Activated CD8-positive, alpha-beta memory T cell treated with anti-CD3 and anti-CD28 coated beads for 48 hours (primary cell): ENCODE measurements at regions not wholly inside any gene's neighbourhood (a gene's known extent, or its start where the extent isn't known, plus 50 kb on each side); places are given as distances from the start of the nearest gene placed in this dataset.

Source experiments
- DNase-seq, 3 experiments: peaks; one replicate each; pipeline ENCODE4 v3.0.0-alpha.2; 2020; ENCODE audit warnings: low read depth in 2 of 3, low spot score in 2 of 3

DNA sequence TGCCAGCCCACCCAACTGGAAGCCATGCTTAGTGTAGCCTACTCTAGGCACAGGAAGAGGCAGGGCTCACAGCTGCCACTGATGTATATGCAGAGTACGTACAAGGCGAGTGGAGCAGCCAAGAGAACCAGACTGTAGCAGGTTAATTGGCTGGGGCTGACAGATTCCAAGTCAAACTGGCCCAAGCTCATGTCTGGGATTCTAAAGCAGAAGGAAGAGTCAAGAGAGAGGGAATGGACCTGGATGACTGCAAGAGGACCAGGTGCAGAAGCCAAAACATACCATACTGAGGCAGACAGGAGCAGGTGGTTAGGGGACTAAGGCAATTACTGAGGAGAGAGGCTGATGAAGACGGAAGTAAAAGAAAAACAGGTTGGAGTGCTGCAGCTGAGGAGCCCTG lies 51.3 kb upstream of the LRRN2 start:
- DNase-seq: no peak

DNA sequence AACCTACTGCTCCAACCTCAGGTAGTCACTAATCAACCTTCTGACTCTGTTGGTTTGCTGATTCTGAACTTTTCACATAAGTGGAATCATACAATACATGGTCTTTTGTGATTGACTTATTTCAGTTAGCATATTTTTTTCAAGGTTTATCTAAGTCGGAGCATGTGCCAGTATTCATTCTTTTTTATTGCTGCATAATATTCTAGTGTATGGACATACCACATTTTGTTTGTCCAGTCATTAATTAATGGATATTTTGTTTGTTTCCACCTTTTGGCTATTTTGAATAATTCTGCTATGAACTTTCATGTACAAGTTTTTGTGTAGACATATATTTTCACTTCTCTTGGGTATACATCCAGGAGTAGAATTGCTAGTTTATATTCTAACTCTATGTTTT lies 53.0 kb upstream of the LRRN2 start:
- no peak for DNase-seq

GRCh38 chr1:204740354-204740753 lies 54.8 kb upstream of the LRRN2 start:
- DNase-seq: no peak

DNA sequence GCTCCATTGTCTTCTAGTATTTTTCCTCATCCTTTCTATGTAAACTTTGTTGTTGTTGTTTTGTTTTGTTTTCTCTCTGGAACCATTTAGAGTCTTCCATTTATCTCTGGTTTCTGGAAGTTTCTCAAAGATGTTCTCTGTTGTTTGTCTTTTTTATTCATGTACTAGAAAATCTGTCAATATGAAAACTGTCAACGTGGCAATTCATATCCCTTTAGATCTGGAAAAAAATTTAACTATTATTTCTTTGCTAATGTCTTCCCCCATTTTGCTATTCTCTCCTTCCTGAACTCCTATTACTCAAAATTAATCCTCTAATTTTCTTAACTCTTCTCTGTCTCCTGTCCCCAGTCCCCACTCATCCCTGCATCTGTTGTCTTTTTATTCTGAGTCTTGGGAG lies 55.9 kb upstream of the LRRN2 start:
- no peak for DNase-seq

DNA sequence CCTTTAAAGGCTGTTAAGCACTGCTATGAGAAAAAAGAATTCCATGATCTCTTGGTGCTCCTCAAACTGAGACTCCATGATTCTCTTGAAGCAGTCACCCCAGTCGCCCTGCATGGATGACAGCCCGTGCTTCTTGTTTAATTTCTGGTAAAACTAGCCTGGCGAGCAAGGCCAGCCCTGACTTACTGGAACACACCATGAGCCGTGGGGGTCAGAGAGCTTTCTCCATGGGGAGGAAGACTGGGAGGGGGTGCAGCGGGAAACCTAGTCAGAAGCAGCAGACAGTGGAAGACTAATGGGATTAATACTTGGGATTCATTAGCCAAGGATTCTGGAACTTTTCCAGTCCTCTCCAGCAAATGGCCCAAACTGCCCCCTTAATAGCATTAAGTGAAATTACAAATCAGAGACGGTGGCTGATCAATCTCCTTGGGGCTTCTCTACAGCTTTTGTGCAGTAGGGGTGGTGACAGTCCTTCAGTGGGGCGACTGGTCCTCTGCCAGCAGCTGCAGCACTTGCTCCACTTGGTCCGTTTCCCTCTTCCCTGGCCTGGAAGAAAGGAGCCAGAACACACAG lies 57.2 kb upstream of the LRRN2 start:
- DNase-seq: no peak

DNA sequence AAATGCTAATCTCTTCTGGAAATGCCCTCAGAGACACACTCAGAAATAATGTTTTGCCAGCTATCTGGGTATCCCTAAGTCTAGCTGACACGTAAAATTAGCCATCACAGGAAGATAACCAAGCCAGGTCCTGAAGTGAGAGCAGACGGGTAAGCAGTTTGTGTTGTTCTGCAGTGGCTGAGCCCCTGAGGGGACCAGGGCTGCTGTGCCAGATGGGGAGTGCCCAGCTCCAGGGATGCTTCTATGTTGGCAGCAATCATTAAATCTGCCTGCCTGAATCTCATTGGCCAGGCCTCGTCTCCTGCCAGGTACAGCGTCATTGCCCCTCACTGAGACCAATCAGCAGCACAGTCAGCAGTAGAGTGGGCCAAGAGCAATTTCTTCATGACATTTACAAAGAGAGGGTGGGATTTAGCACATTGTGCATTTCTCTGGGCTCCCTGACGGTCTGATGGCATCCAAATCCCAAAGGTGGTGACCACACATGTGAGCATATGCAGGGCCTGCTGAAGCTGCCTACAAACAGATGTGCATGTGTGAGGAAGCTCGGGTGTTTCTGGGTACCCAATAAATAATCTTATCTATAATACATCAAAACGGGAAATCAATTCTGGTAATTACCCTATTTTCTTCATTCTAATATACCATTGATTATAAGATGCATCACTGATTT lies 58.7 kb upstream of the LRRN2 start:
- DNase-seq: no peak

DNA sequence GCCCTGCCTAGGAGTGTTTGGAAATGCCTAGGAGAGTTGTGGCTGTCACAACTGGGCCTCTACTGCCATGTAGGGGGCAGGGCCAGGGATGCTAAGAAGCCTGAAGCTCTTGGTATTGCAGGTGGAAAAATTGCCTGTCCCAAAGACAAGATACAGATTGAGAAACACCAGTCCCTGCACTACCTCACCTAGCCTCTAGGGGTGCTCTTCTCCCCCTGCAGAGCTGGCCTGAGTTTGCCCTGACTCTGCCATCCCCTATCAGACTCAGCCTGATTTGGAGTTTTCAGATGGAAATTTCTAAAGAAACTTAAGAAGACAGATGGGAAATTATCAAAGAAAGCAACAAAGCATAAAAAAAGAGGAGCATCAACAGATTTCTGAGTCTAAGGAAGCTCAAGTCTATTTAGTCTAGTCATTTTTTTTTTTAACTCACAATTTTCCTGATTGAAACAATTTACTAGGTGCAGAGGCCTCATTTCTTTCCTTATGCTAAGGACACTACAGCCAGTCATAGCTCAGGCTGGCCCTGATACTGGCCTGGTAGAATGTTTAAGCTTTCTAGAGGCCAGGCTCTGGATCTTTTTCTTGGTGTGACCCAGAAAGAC lies 61.4 kb upstream of the LRRN2 start:
- peak in 1 of 3 experiments; percentile 20 for DNase-seq

- no peak for DNase-seq
Observed at GRCh38 chr1:204751480-204751879, 65.9 kb upstream of the LRRN2 start.

DNA sequence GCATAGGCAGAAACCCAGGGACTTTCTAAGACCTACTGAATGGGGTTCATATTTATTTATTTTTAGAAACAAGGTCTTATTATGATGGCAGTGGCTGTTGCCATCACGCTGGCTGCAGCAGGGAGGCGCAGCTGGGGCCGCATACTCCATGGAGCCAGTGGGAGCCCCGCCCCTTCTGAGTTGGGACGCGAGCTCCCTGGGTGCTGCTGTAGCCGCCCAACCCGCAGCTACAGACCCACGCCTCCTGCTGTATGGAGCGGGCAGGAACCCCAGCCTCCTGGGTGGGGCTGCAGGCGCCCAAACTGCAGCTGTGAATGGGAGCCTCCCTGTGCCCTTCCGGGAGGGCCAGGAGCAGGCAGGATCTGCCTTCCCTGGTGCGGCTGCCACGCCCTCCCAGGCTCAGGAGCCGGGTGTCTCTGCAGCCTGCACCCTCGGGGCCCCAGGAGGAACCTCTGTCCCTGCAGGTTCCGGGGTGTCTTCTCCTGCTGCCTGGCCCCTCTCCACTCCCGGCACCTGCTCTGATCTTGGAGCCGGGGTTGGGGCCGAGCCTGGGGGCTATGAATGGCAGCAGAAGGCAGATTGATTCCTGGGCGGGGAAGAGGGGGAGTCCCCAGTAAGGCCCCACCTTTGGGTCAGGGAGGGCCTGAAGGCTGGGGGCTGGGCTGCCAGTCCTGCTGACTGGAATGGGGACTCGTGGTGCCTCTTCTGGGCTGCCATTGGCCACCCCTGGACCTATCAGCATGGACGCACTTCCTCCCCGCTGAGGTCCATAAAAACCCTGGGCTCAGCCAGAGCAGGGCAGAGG lies 66.5 kb upstream of the LRRN2 start:
- no peak for DNase-seq

DNA sequence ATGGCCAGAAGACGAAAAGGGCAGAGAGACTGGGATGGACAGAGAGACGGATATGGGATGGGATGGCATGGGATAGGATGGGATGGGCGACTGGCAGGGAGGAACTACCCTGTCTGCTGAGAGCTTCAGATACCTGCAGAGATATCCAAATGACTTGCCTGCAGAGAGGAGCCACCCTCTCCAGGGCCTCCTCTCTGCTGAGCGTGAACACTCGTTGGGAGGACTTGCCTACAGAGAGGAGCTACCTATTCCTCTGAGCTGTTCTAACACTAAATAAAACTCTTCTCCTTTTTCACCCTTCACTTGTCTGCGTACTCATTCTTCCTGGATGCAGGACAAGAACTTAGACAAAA lies 67.1 kb upstream of the LRRN2 start:
- no peak for DNase-seq

- DNase-seq: no peak
Observed at GRCh38 chr1:204754821-204755220, 69.3 kb upstream of the LRRN2 start.

GRCh38 chr1:204756349-204756748 lies 70.8 kb upstream of the LRRN2 start:
- no peak for DNase-seq

GRCh38 chr1:204756811-204757210 lies 71.3 kb upstream of the LRRN2 start:
- no peak for DNase-seq

GRCh38 chr1:204758601-204759000 lies 73.1 kb upstream of the LRRN2 start:
- no peak for DNase-seq

GRCh38 chr1:204760350-204760749 lies 74.8 kb upstream of the LRRN2 start:
- no peak for DNase-seq

DNA sequence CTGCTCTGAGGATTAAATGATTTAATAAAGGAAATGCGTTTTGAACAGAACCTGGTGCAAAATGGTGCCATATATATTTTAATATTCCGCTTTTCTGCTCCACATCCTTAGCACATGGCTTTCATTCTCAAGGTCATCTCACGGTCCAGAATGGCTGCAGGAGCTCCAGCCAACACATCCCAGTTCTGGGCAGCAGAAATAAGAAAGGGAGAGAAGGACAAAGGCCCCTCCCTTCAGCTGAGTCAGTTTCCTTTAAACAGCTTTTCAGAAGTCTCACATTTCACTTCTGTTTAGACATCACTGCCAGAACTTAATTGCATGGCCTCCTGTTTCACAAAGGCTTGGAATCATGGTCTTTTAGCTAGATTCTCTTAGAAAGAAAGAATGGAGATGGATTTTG lies 75.2 kb upstream of the LRRN2 start:
- no peak for DNase-seq

- DNase-seq: peak; percentile 25 to 55 (median 37)
Observed at GRCh38 chr1:204763773-204764427, 78.4 kb upstream of the LRRN2 start.

DNA sequence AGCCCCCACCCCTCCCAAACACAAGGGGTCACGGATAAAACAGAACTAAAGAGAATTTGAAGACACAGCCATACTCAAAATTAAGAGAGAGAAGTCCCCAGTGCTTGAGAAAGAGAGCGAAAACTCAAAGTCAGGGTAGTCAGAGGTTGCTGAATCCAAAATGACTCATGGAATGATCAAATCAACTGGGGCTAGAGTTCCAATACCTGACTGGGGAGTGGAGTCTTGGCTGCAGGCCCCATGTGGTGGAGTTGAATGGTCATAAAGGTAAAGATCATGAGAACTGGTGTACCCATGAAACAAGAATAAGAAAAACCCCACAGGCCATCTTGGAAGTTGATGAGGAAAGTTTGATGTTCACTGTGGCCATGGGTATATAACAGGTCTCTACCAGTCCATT lies 84.5 kb upstream of the LRRN2 start:
- no peak for DNase-seq

DNA sequence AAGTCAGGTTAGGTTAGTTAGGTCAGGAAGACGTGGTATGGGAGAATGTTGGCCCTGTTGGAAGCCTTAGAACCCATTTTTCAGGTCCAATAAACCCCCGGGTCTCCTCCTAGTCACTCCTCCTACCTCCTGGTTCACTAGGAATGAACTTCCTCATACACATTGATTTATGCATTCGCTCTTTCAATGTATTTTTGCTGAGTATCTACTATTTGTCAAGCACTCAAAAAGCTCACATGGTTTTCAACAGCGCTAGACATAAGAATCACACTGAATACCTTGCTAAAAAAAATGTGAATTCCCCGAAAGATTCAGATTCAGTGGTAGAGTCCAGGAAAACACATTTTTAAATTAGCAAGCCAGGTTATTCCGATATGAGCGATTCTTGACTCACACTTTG lies 85.8 kb upstream of the LRRN2 start:
- no peak for DNase-seq

GRCh38 chr1:204773246-204773645 lies 87.7 kb upstream of the LRRN2 start:
- DNase-seq: no peak

- DNase-seq: no peak
Observed at GRCh38 chr1:204775546-204775945, 90.0 kb upstream of the LRRN2 start.

GRCh38 chr1:204777591-204777990 lies 92.1 kb upstream of the LRRN2 start:
- DNase-seq: no peak
